NT2/D1 (cell line): ENCODE measurements at regions not wholly inside any gene's neighbourhood (a gene's known extent, or its start where the extent isn't known, plus 50 kb on each side); places are given as distances from the start of the nearest gene placed in this dataset.

ENCODE experiments used
- SUZ12 ChIP-seq: IDR thresholded peaks from 2 replicates; pipeline ENCODE4 v1.6.1; 2011; ENCODE audit not compliant: insufficient read length, insufficient read depth; ENCODE audit errors: extremely low read depth
- YY1 ChIP-seq: IDR thresholded peaks from 2 replicates; pipeline ENCODE4 v1.6.1; 2011; ENCODE audit not compliant: insufficient read length, insufficient read depth
- ZNF274 ChIP-seq: IDR thresholded peaks from 2 replicates; pipeline ENCODE4 v1.6.1; 2011; ENCODE audit warnings: mild to moderate bottlenecking, low read depth, low read length

GRCh38 chrX:121135488-121136207 is 88.2 kb downstream of the GLUD2 start:
- TF ChIP-seq ZNF274 = no peak
- no peak for TF ChIP-seq YY1
- no peak for TF ChIP-seq SUZ12
